WTC11 (cell line): ENCODE measurements at regions not wholly inside any gene's neighbourhood (a gene's known extent, or its start where the extent isn't known, plus 50 kb on each side); places are given as distances from the start of the nearest gene placed in this dataset.
"Not testable (repeated sequence)": the region's sequence is repeated elsewhere in the genome, so short reads cannot be mapped to it uniquely, and the experiment has no call there.

Experiments used
- ATAC-seq: fragments of 200-7000 bp; cut with Tn5 transposase; 2 replicates; pipeline ENCODE4 v1.10.0; 2021; ENCODE audit warnings: mild to moderate bottlenecking, moderate library complexity
- CTCF ChIA-PET: fragments of 300-600 bp; sonication (Branson Sonifier 250); formaldehyde crosslinking; loops from one replicate; lab custom pipeline; 2021; ENCODE audit warnings: antibody characterized with exemption; lab: Charles Lee
- POLR2A ChIA-PET: fragments of 350-600 bp; sonication (Branson Sonifier 250); formaldehyde crosslinking; loops from one replicate; lab custom pipeline; 2021; ENCODE audit warnings: antibody characterized with exemption; lab: Charles Lee
- DNase-seq: peaks from one replicate; pipeline ENCODE4 v3.0.0; 2021; ENCODE audit warnings: low spot score
- H3K27ac Mint-ChIP-seq: 2 replicates; pipeline ENCODE4 v1.8.0; 2021; ENCODE audit warnings: mixed read lengths
- H3K27me3 Mint-ChIP-seq: 2 replicates; pipeline ENCODE4 v1.8.0; 2021; ENCODE audit warnings: low read depth, mild to moderate bottlenecking, moderate library complexity, mixed read lengths
- H3K36me3 Mint-ChIP-seq: 2 replicates; pipeline ENCODE4 v1.8.0; 2021; ENCODE audit warnings: mixed read lengths
- H3K4me1 Mint-ChIP-seq: 2 replicates; pipeline ENCODE4 v1.8.0; 2022; ENCODE audit warnings: mixed read lengths
- H3K4me3 Mint-ChIP-seq: 2 replicates; pipeline ENCODE4 v1.8.0; 2021; ENCODE audit warnings: mild to moderate bottlenecking, moderate library complexity, mixed read lengths
- H3K9me3 Mint-ChIP-seq: 2 replicates; pipeline ENCODE4 v1.8.0; 2021; ENCODE audit warnings: mixed read lengths
- E2F4 ChIP-seq: sonication (generic); formaldehyde crosslinking; IDR thresholded peaks from 2 replicates; pipeline ENCODE4 v1.8.1; 2022; ENCODE audit warnings: low read depth, mild to moderate bottlenecking, moderate library complexity, missing genetic modification reagents, borderline replicate concordance
- ETV6 ChIP-seq: sonication (generic); formaldehyde crosslinking; IDR thresholded peaks from 2 replicates; pipeline ENCODE4 v1.8.1; 2022; ENCODE audit warnings: mild to moderate bottlenecking, missing genetic modification reagents
- GABPB1 ChIP-seq: sonication (generic); formaldehyde crosslinking; IDR thresholded peaks from 2 replicates; pipeline ENCODE4 v1.8.1; 2023; ENCODE audit warnings: mild to moderate bottlenecking, missing genetic modification reagents
- GRHL2 ChIP-seq: fragments of 250-450 bp; sonication (Bioruptor Pico); IDR thresholded peaks from 2 replicates; pipeline ENCODE4 v1.8.0; 2022; ENCODE audit warnings: mild to moderate bottlenecking, moderate library complexity; ENCODE audit not compliant: insufficient replicate concordance, severe bottlenecking
- IRF1 ChIP-seq: sonication (generic); formaldehyde crosslinking; IDR thresholded peaks from 2 replicates; pipeline ENCODE4 v1.8.0; 2023; ENCODE audit warnings: missing genetic modification reagents
- JAZF1 ChIP-seq: fragments of 250-450 bp; sonication (Bioruptor Pico); IDR thresholded peaks from 2 replicates; pipeline ENCODE4 v1.9.0; 2021; ENCODE audit warnings: moderate library complexity, mild to moderate bottlenecking, inconsistent platforms
- NFE2L1 ChIP-seq: sonication (generic); formaldehyde crosslinking; IDR thresholded peaks from 2 replicates; pipeline ENCODE4 v1.8.1; 2023; ENCODE audit warnings: missing genetic modification reagents
- PRRX2 ChIP-seq: fragments of 250-450 bp; sonication (Bioruptor Pico); IDR thresholded peaks from 2 replicates; pipeline ENCODE4 v1.8.0; 2021; ENCODE audit warnings: mild to moderate bottlenecking
- SMAD4 ChIP-seq: sonication (generic); formaldehyde crosslinking; IDR thresholded peaks from 2 replicates; pipeline ENCODE4 v1.8.0; 2022; ENCODE audit warnings: mild to moderate bottlenecking, missing genetic modification reagents
- SP1 ChIP-seq: sonication (generic); formaldehyde crosslinking; conservative IDR thresholded peaks from 2 replicates; pipeline ENCODE4 v1.8.1; 2022; ENCODE audit warnings: missing genetic modification reagents
- ZBTB43 ChIP-seq: sonication (generic); formaldehyde crosslinking; IDR thresholded peaks from 2 replicates; pipeline ENCODE4 v1.8.1; 2023; ENCODE audit warnings: mild to moderate bottlenecking, missing genetic modification reagents
- ZNF121 ChIP-seq: sonication (generic); formaldehyde crosslinking; IDR thresholded peaks from 2 replicates; pipeline ENCODE4 v1.8.0; 2023; ENCODE audit warnings: missing genetic modification reagents
- ZNF138 ChIP-seq: sonication (generic); formaldehyde crosslinking; conservative IDR thresholded peaks from 2 replicates; pipeline ENCODE4 v1.8.1; 2022; ENCODE audit warnings: mild to moderate bottlenecking, moderate library complexity, missing genetic modification reagents
- ZNF671 ChIP-seq: fragments of 250-450 bp; sonication (Bioruptor Pico); IDR thresholded peaks from 2 replicates; pipeline ENCODE4 v1.8.0; 2021; ENCODE audit warnings: mild to moderate bottlenecking
- TF ChIP-seq, protein P1 (sequence below): sonication (generic); formaldehyde crosslinking; conservative IDR thresholded peaks from 2 replicates; pipeline ENCODE4 v1.8.1; 2022; ENCODE audit warnings: mild to moderate bottlenecking, missing genetic modification reagents
- TF ChIP-seq, protein P2 (sequence below): sonication (generic); formaldehyde crosslinking; IDR thresholded peaks from 2 replicates; pipeline ENCODE4 v1.8.1; 2023; ENCODE audit warnings: mild to moderate bottlenecking, missing genetic modification reagents, moderate library complexity
- TF ChIP-seq, protein P3 (sequence below): sonication (generic); formaldehyde crosslinking; IDR thresholded peaks from 2 replicates; pipeline ENCODE4 v1.8.1; 2022; ENCODE audit warnings: mild to moderate bottlenecking, missing genetic modification reagents, moderate library complexity, borderline replicate concordance

- no peak overlapping the region for H3K27ac Mint-ChIP-seq
- ATAC-seq, result no peak
- peaks cover 11% of the 10 kb centered on the region for H3K36me3 Mint-ChIP-seq
- DNase-seq, result no peak
- peaks cover 16% of the 10 kb centered on the region for H3K9me3 Mint-ChIP-seq
- peaks cover 7% of the 10 kb centered on the region; the same call in 1 of the 2 replicates for H3K27me3 Mint-ChIP-seq
- H3K4me1 Mint-ChIP-seq, result no peaks in the 10 kb centered on the region
- TF ChIP-seq GABPB1 (CRISPR knock-in tag) (no peak), SP1 (CRISPR knock-in tag) (no peak), E2F4 (CRISPR knock-in tag) (no peak), ZNF138 (CRISPR knock-in tag) (no peak), ZNF671 (CRISPR knock-in tag) (no peak), JAZF1 (CRISPR knock-in tag) (no peak), ETV6 (CRISPR knock-in tag) (no peak)
- TF ChIP-seq, protein P1, sequence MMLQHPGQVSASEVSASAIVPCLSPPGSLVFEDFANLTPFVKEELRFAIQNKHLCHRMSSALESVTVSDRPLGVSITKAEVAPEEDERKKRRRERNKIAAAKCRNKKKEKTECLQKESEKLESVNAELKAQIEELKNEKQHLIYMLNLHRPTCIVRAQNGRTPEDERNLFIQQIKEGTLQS (CRISPR knock-in tag), result no peak
- no peak overlapping the region for H3K4me3 Mint-ChIP-seq
- ChIA-PET CTCF (no interaction called here), POLR2A (no interaction called here)
Measured at GRCh38 chrX:117835034-117835433, 281.6 kb downstream of the KLHL13 start.

DNA sequence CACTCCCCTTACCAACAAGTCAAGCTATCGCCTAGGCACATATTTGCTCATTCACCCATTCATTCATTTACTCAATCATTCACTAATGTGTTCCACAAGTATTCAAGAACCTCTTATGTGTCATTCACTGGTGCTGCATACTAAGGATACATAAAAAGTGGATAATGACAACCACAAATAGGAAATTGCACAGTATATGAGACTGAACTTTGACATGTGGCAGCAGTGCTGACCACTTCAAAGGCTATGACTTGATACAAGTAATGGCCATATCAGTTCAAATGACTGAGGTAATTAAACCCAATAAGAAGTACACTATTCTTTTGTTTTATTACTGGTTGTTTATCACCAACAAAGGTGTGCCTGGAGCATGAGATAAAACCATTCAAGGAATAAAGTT, 282.5 kb downstream of the KLHL13 start:
- Mint-ChIP-seq H3K9me3 (peaks cover 16% of the 10 kb centered on the region), H3K27ac (no peak overlapping the region), H3K27me3 (peaks cover 7% of the 10 kb centered on the region; the same call in 1 of the 2 replicates), H3K4me1 (no peaks in the 10 kb centered on the region)
- CTCF ChIA-PET, result no interaction called here
- no peak for ATAC-seq
- POLR2A ChIA-PET, result no interaction called here
- TF ChIP-seq, protein P1 (CRISPR knock-in tag), result no peak
- TF ChIP-seq SMAD4 (CRISPR knock-in tag), result no peak
- no peak for TF ChIP-seq PRRX2
- no peak for TF ChIP-seq ZBTB43 (CRISPR knock-in tag)
- no peak for TF ChIP-seq ZNF121 (CRISPR knock-in tag)
- no peak for TF ChIP-seq ZNF138 (CRISPR knock-in tag)
- TF ChIP-seq, protein P2, sequence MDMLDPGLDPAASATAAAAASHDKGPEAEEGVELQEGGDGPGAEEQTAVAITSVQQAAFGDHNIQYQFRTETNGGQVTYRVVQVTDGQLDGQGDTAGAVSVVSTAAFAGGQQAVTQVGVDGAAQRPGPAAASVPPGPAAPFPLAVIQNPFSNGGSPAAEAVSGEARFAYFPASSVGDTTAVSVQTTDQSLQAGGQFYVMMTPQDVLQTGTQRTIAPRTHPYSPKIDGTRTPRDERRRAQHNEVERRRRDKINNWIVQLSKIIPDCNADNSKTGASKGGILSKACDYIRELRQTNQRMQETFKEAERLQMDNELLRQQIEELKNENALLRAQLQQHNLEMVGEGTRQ (CRISPR knock-in tag), result no peak
- TF ChIP-seq, protein P3, sequence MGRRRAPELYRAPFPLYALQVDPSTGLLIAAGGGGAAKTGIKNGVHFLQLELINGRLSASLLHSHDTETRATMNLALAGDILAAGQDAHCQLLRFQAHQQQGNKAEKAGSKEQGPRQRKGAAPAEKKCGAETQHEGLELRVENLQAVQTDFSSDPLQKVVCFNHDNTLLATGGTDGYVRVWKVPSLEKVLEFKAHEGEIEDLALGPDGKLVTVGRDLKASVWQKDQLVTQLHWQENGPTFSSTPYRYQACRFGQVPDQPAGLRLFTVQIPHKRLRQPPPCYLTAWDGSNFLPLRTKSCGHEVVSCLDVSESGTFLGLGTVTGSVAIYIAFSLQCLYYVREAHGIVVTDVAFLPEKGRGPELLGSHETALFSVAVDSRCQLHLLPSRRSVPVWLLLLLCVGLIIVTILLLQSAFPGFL (CRISPR knock-in tag), result no peak
- no peak for TF ChIP-seq GRHL2 (CRISPR knock-in tag)
- no peak for TF ChIP-seq IRF1 (CRISPR knock-in tag)
- TF ChIP-seq NFE2L1, result no peak
- TF ChIP-seq, all 79 proteins: peak for 0
- Mint-ChIP-seq H3K4me3 (no peak overlapping the region), H3K36me3 (peaks cover 11% of the 10 kb centered on the region)
- DNase-seq, result no peak

DNA sequence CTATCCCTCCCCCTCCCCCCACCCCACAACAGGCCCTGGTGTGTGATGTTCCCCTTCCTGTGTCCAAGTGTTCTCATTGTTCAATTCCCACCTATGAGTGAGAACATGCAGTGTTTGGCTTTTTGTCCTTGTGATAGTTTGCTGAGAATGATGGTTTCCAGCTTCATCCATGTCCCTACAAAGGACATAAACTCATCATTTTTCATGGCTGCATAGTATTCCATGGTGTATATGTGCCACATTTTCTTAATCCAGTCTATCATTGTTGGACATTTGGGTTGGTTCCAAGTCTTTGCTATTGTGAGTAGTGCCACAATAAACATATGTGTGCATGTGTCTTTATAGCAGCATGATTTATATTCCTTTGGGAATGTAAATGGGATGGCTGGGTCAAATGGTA, 295.1 kb downstream of the KLHL13 start:
- ATAC-seq, H3K27me3 Mint-ChIP-seq, POLR2A ChIA-PET: not testable (repeated sequence)

More for the DNA sequence above, 295.1 kb downstream of the KLHL13 start:
- H3K9me3 Mint-ChIP-seq, H3K27ac Mint-ChIP-seq, H3K4me1 Mint-ChIP-seq, H3K4me3 Mint-ChIP-seq, H3K36me3 Mint-ChIP-seq, CTCF ChIA-PET, DNase-seq: not testable (repeated sequence)
